GM23248 (cell line): ENCODE measurements at regions not wholly inside any gene's neighbourhood (a gene's known extent, or its start where the extent isn't known, plus 50 kb on each side); places are given as distances from the start of the nearest gene placed in this dataset.

ENCODE experiments used
- EZH2 ChIP-seq: fragments of 200-600 bp; sonication (generic); IDR thresholded peaks from 2 replicates; pipeline ENCODE4 v1.6.1; 2018; ENCODE audit warnings: antibody characterized with exemption, mild to moderate bottlenecking; ENCODE audit not compliant: insufficient read depth, poor library complexity, severe bottlenecking
- EZH2phosphoT487 ChIP-seq: fragments of 200-600 bp; sonication (generic); IDR thresholded peaks from 2 replicates; pipeline ENCODE4 v1.6.1; 2018; ENCODE audit warnings: antibody characterized with exemption, moderate library complexity, mild to moderate bottlenecking, low read depth; ENCODE audit not compliant: insufficient read depth

GRCh38 chr3:87595798-87596197 is 319.4 kb upstream of the POU1F1 start:
- TF ChIP-seq EZH2phosphoT487 (no peak), EZH2 (no peak)
